Mucosa of stomach (tissue), 1 donor: ENCODE measurements at regions not wholly inside any gene's neighbourhood (a gene's known extent, or its start where the extent isn't known, plus 50 kb on each side); places are given as distances from the start of the nearest gene placed in this dataset.

ENCODE experiments used
- H3K27me3 ChIP-seq: one replicate; pipeline ENCODE4 v1.7.0; 2013; ENCODE audit warnings: mild to moderate bottlenecking, low read length; ENCODE audit not compliant: control insufficient read depth, insufficient read depth
- H3K36me3 ChIP-seq: one replicate; pipeline ENCODE4 v1.7.0; 2013; ENCODE audit warnings: low read length; ENCODE audit not compliant: control insufficient read depth, insufficient read depth
- H3K4me1 ChIP-seq: one replicate; pipeline ENCODE4 v1.7.0; 2013; ENCODE audit warnings: mild to moderate bottlenecking, low read length; ENCODE audit not compliant: control insufficient read depth, insufficient read depth
- H3K4me3 ChIP-seq: one replicate; pipeline ENCODE4 v1.7.0; 2013; ENCODE audit warnings: low read length
- H3K9ac ChIP-seq: one replicate; pipeline ENCODE4 v1.7.0; 2013; ENCODE audit warnings: mild to moderate bottlenecking, low read length, moderate library complexity
- H3K9me3 ChIP-seq: one replicate; pipeline ENCODE4 v1.7.0; 2013; ENCODE audit warnings: mild to moderate bottlenecking, low read length, moderate library complexity; ENCODE audit not compliant: control insufficient read depth
- donor health status: Pancreatic carcinoma.

GRCh38 chr20:39990692-39991091 is 698.3 kb downstream of the MAFB start:
- Histone ChIP-seq H3K9ac (no peak overlapping the region), H3K9me3 (no peaks in the 10 kb centered on the region), H3K27me3 (no peaks in the 10 kb centered on the region), H3K4me3 (no peak overlapping the region), H3K36me3 (no peaks in the 10 kb centered on the region), H3K4me1 (peaks cover 8% of the 10 kb centered on the region)

GRCh38 chr20:39988991-39989390 is 700.0 kb downstream of the MAFB start:
- no peaks in the 10 kb centered on the region for H3K9me3 ChIP-seq
- no peaks in the 10 kb centered on the region for H3K27me3 ChIP-seq
- H3K4me3 ChIP-seq = no peak overlapping the region
- H3K36me3 ChIP-seq = no peaks in the 10 kb centered on the region
- no peak overlapping the region for H3K9ac ChIP-seq
- peaks cover 11% of the 10 kb centered on the region for H3K4me1 ChIP-seq

- no peak overlapping the region for H3K4me3 ChIP-seq
- H3K4me1 ChIP-seq = peaks cover 11% of the 10 kb centered on the region
- H3K9ac ChIP-seq = no peak overlapping the region
- H3K9me3 ChIP-seq = no peaks in the 10 kb centered on the region
- no peaks in the 10 kb centered on the region for H3K36me3 ChIP-seq
- no peaks in the 10 kb centered on the region for H3K27me3 ChIP-seq
Observed at GRCh38 chr20:39986173-39986904, 702.7 kb downstream of the MAFB start.

- no peak overlapping the region for H3K9ac ChIP-seq
Observed at GRCh38 chr20:39985271-39985827, 703.7 kb downstream of the MAFB start.

GRCh38 chr20:39983655-39984054 is 705.4 kb downstream of the MAFB start:
- Histone ChIP-seq H3K4me1 (peaks cover 11% of the 10 kb centered on the region), H3K36me3 (no peaks in the 10 kb centered on the region), H3K9me3 (no peaks in the 10 kb centered on the region), H3K9ac (no peak overlapping the region), H3K27me3 (no peaks in the 10 kb centered on the region), H3K4me3 (no peak overlapping the region)

More at GRCh38 chr20:39985271-39985827, 703.7 kb downstream of the MAFB start:
- Histone ChIP-seq H3K27me3 (no peaks in the 10 kb centered on the region), H3K36me3 (no peaks in the 10 kb centered on the region), H3K4me1 (peaks cover 11% of the 10 kb centered on the region), H3K4me3 (no peak overlapping the region), H3K9me3 (no peaks in the 10 kb centered on the region)

GRCh38 chr20:39983183-39983582 is 705.9 kb downstream of the MAFB start:
- Histone ChIP-seq H3K27me3 (no peaks in the 10 kb centered on the region), H3K9me3 (no peaks in the 10 kb centered on the region), H3K4me1 (peaks cover 11% of the 10 kb centered on the region), H3K36me3 (no peaks in the 10 kb centered on the region), H3K9ac (no peak overlapping the region), H3K4me3 (no peak overlapping the region)

GRCh38 chr20:39974966-39975501 is 714.0 kb downstream of the MAFB start:
- H3K9ac ChIP-seq = no peak overlapping the region
- H3K9me3 ChIP-seq = no peaks in the 10 kb centered on the region
- H3K4me1 ChIP-seq = no peaks in the 10 kb centered on the region
- no peaks in the 10 kb centered on the region for H3K27me3 ChIP-seq
- H3K4me3 ChIP-seq = no peak overlapping the region
- H3K36me3 ChIP-seq = no peaks in the 10 kb centered on the region

- Histone ChIP-seq H3K36me3 (no peaks in the 10 kb centered on the region), H3K9me3 (no peaks in the 10 kb centered on the region), H3K4me1 (no peaks in the 10 kb centered on the region), H3K9ac (no peak overlapping the region), H3K4me3 (no peak overlapping the region), H3K27me3 (no peaks in the 10 kb centered on the region)
Observed at GRCh38 chr20:39968495-39968894, 720.5 kb downstream of the MAFB start.

GRCh38 chr20:39967806-39968205 is 721.2 kb downstream of the MAFB start:
- Histone ChIP-seq H3K4me1 (no peaks in the 10 kb centered on the region), H3K36me3 (no peaks in the 10 kb centered on the region), H3K4me3 (no peak overlapping the region), H3K9ac (no peak overlapping the region), H3K9me3 (no peaks in the 10 kb centered on the region), H3K27me3 (no peaks in the 10 kb centered on the region)

- H3K9ac ChIP-seq = no peak overlapping the region
- H3K9me3 ChIP-seq = no peaks in the 10 kb centered on the region
- H3K27me3 ChIP-seq = no peaks in the 10 kb centered on the region
- no peaks in the 10 kb centered on the region for H3K36me3 ChIP-seq
- no peaks in the 10 kb centered on the region for H3K4me1 ChIP-seq
- H3K4me3 ChIP-seq = no peak overlapping the region
Observed at GRCh38 chr20:39961637-39962244, 727.3 kb downstream of the MAFB start.

- Histone ChIP-seq H3K36me3 (no peaks in the 10 kb centered on the region), H3K4me3 (no peak overlapping the region), H3K4me1 (no peaks in the 10 kb centered on the region), H3K27me3 (no peaks in the 10 kb centered on the region), H3K9me3 (no peaks in the 10 kb centered on the region), H3K9ac (no peak overlapping the region)
Observed at GRCh38 chr20:39960522-39961428, 728.3 kb downstream of the MAFB start.
